ENCODE measurements at regions not wholly inside any gene's neighbourhood (a gene's known extent, or its start where the extent isn't known, plus 50 kb on each side); places are given as distances from the start of the nearest gene placed in this dataset.

DNA sequence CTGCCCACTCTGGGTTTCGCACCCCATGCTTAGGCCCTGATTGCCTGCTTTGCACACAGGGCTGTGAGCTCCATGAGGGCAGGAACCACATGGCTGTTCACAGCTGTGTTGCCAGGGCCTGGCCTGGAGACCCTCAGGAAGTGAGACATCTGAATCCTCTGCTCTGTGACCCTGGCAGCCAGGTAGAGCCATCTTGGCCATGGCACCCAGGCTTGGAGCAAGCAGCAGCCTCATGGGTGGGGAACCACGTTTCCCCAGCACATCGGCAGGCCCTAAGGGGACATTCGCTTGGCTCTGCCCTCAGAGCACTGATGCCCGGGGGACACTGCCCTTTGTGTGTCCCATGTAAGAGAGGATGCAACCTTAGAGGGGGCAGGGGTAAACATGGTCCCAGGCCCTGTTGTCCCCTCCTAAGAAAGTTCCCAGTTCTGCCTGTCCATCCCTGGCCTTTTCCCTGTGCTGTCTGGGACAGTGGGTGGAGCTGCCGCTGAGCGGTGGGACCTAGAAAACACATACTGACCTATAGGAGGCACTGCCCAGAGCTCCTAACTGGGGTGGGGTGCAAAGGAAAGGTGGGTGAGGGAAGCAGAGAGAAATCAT is 144.1 kb upstream of the IER5L start:
- DNase-seq: no peak

DNA sequence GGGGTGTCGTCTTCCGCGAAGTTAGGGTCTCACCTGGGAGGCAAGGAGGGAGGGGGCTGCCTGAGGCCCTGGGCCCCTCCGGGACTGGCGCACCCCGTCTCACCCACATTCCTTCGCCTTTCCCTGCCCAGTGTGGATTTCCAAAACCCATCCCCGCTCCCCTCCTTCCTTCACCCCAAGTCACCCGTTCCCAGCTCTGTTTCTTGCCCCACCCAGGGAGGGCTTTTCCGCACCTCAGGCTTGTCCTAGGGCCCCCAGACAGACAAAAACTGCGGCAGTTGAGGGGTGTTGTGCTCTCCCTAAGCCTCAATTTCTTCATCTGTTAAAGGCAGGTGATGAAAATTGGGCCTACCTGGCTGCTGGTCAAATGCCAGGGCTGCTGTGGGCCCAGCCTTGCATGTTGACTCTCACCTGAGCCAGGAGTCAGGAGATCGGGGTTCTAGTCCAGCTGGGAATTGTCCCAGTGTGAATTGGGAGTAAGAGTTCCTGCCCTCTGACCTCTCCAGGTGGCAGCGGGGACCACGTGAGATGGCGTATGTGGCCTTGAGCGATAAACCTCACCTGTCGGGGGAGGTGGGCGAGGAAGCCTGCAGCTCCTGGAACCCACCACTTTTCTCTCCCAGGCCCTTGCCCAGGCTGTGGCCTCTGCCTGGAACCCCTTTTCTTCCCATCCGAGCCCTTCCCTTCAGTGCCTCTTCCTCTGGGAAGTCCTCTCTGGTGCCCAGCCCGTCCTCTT is 143.4 kb upstream of the IER5L start:
- DNase-seq: no peak

DNA sequence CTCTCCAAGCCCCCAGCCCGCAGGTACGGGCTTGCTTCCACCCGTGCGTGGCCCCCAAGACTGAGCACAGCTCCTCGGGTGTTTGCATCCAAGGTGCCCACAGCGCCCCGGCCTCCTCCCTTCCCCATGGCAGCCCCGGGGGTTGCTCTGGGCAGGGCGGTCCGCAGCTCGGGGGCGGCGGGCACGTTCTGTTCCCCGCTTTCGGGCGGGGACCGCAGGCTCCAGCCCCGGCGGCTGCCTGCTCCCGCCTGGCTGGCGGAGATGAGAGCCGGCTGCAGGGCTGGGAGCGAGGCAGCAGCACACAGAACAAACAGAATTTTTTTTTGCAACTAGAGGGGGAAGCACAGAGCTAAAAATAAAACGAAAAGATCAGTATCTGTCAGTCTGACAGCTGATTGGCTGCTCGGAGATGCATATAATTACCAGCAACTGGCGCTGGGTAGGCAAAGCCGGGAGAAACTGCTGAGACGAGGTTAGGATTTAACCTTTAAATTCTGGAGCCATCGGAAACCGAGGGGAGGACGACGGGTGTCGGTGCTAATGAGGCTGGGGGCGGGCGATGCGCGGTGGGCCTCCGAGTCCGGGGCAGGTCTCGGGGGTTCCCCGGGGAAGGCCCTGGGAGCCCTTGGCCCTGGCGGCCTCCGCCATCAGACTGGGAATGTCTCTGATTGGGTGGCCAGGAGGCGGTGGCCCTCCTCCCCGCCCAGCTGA is 142.7 kb upstream of the IER5L start:
- peak; percentile 50 for DNase-seq

DNA sequence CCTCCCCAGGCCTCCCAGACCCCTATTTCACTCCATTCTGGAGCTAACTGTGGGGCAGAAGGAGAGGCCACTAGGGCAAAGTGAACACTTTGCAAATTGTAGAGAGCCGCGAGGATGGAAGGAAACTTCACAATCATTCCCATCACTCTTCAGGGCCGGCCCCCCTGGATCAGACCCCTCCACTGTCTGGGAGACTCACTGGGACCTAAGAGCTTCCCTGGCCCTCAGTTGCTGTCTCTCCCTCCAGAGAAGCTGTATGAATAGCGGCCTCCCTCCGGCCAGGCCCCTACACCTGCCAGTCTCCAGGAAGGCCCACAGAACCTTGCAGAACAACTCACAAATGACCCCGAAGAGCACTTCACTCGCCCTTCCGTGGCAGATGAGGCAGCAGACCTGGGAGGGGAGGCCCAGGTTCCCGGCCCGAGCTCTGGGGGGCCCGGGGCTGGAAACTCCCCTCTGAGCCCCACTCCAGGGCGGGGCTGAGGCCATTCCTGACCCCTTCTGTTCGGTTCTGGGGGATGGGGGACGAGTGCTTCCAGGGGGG is 141.9 kb upstream of the IER5L start:
- DNase-seq: peak; percentile 26

DNA sequence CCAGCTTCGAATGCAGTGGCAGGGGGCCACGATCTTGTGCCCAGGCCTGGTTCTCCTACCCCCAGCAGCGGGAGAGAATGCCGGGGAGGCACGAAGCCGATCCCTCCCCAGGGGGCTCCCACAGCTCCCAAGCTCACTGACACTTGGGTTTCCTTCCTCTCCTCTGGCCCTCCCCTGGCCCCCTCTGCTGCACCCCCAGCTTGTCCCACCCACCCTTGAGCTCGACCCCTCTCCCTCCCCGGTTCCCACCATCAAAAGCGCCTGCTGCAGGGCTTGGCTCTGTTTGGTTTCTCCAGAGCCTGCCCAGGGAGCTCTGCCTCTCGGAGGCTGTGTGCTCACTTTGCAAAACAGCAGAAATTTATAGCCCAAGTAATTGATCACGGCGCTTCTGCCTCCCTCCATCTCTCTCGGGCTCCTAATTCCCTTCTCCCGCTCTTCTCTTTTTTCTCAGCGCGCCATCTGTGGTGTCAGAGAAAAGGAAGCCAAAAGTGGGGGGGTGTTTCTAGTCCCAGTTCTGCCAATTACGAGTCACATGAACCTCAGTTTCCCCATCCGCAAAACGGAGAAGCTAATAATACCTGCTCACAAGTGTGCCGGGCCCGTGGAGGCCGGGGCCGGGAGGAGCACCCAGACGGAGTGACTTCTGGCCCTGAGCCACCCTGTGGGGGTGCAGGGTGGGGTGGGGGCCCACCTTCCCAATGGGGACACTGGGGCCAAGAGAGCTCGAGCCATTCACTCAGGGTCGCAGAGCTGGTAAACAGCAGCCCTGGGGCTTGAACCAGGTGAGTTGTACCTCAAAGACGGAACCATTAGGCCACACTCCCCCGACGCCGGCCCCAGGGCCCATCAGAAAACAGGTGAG is 141.2 kb upstream of the IER5L start:
- DNase-seq: peak; percentile 16

DNA sequence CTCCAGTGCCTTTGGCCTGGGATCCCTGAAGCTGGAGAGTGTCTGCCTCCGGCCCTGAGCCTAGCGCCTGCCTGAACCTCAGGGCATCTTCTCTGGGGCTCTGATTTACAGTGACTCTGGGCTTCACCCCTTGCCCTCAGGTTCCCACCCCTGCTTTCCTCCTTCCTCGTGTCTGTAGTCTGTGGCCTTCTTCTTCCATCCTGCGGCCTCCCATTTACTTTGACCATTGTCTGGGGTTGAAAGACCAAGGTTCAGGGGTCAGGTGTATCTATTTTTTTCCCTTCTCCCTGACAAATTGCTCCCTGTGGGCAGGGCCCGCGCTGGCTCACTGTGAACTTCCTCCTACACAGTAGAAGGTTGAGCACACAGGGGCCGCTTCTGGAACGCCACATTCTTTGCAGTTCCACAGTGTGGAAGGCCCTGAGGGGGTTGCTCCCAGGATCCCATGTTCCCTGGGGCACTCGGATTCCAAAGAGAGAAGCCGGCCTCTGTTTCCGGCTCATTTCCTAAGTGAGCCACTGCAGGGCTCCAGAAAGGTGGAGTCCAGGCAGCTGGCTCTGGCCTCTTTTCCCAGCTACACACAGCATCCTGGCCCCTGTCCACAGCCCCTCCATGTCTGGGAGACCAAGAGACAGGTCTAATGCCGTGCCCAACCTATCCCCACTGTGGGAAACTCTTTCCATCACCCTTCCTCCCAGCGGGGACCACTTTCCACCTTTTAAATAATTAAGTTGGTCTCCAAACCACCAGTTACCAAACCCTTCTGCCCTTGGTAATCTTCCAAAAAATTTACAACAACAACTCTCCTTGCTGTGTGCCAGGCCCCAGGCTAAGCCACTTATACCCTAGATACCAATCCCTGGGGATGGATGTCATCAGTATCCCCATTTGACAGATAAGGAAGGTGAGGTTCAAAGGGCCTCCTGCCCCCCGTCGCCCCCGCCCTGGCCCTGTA is 140.3 kb upstream of the IER5L start:
- DNase-seq: peak; percentile 18

DNA sequence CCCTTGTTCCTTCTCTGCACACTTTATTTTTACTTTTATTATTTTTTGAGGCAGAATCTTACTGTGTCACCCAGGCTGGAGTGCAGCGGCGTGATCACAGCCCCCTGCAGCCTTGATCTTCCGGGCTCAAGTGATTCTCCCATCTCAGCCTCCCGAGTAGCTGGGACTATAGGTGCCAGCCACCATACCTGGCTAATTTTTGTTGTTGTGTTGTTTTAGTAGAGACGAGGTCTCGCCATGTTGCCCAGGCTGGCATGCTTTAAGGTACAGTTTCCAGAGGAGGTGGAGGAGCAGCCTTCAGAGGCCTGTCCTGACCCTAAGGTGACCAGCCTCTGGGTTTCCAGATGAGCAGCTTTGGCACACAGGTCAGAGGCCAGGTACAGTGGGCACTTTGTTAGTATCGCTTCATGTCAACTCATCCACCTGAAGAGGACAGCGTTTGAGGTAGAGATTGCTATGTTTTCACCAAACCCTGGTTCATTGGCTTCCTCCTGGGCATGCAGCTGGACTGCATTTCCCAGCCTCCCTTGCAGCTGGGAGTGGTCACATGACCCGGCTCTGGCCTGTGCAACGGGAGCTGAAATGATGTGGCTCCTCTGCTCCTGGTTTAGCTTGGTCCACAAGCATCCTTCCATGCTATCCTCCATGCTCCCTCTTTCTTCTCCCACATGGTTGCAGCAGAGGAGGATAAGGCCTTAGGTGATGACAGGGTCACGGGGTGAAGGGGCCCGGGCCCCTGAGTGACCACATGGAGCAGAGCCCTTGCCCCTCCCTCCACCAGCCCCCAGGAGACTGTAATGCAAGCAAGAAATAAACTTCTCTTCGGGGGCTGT is 139.3 kb upstream of the IER5L start:
- peak; percentile 44 for DNase-seq

DNA sequence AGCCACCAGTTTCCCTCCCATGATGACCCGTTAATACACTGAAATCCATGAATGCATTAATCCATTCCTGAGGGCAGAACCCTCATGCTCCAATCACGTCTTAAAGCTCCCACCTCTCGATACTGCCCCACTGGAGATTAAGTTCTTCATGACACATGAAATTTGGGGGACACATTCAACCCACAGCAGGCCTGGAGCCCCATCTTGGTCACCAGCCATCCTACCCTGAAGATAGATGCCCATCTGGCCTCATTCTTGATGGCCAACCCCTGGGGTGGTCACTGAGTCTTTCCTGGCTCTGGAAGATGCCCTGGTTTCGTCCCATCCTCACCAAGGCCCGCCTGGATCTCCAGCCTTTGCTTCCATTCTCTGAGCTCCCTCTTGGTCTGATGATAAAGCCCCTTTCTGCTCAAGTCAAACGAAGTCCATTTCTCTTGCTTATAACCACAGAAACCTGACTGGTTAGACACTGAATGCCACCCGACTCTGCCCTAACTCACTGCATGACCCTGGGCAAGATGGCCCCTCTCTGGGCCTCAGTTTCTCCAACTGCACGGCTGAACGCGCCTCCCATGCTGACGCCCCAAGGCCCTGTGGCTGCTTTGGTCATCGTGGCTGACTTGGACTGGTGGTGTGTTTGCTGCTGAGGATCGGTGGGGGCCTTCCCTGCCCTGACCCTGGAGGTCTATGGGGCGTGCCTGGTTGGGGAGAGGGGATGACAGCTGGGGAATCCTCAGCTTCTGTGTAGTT is 138.4 kb upstream of the IER5L start:
- peak; percentile 10 for DNase-seq

DNA sequence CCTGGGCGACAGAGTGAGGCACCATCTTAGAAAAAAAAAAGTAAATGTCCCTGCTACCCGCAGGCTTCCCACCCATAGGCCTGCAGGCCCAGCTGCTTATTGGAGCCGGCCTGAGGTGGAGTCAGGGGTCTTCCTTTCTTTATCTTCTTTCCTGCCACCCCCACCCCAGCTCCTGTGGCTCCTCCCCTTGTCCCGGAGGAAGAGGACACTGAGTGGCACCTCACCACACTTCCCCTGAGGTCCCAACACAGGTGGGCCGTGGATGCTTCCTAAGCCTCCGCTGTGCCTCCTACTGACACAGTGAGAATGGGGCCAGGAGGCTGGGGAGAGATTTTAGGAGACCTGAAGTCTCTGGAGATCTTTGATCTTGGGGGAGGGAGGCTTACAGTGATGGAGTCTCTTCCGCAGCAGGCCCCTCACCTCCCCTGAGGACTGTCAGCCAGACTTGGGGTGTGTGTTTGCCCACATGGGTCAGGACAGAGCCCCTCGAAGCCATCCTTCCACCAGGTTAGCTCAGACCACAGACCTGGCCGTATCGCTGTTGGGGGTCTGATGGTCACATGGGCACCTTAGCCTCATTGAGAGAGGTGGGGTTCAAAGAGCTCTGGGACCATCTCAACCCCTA is 135.4 kb upstream of the IER5L start:
- DNase-seq: peak; percentile 11

DNA sequence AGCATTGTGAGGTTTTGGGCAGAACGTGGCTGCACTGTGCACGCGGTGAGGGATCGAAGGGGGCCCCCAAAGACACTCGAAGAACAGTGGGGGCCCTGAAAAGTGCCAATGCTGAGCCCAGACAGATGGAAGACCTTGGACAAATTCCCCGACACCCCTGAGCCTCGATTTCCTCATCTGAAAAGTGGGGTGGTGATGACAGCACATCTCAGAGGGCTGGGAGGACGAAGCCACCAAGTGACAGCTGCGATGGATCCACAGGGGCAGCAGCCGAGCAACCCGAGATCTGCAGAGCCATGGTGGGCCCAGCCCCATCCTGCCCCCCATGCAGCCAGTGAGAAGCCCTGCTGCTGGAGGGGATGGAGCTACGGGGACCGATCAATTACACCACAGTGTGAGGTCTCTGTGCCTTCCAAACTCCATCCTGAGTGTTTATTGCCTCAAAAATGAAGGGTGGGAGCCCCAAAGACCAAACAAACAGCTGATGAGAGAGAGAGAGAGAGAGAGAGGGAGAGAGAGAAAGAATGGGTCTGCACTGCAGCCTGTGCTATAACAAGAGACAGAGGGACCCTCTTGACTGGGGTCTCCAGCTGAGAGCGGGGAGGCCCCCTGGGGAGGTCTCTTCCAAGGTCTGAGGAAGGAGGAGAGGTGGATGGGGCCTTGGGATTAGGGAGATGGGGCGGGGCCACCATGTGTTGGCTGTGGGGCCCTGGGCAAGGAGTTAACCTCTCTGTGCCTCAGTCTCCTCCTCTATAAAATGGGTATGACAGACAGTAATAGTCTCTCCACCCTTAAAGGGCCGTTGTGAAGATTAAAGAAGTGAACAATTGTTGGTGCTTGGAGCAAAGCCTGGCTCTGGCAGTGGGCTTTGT is 134.4 kb upstream of the IER5L start:
- DNase-seq: no peak

DNA sequence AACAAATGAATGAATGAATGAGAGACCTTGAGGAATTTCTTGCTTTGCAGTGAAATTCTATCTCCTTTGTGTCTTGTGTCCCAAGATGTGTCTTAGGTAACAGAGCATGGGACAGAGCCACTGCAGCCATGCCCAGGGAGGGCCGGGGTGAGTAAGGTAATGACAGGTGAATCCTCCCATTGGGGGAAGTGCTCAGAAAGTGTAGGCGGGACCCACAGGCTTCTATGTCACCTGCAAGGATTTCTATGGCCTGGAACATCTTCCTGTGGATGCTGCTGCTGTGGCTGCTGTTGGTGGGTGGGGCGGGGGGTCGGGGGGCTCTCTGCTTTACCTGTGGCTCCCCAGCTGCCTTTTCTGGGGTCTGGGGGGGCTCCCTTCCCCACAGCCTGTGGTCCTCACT is 133.6 kb upstream of the IER5L start:
- peak; percentile 15 for DNase-seq

DNA sequence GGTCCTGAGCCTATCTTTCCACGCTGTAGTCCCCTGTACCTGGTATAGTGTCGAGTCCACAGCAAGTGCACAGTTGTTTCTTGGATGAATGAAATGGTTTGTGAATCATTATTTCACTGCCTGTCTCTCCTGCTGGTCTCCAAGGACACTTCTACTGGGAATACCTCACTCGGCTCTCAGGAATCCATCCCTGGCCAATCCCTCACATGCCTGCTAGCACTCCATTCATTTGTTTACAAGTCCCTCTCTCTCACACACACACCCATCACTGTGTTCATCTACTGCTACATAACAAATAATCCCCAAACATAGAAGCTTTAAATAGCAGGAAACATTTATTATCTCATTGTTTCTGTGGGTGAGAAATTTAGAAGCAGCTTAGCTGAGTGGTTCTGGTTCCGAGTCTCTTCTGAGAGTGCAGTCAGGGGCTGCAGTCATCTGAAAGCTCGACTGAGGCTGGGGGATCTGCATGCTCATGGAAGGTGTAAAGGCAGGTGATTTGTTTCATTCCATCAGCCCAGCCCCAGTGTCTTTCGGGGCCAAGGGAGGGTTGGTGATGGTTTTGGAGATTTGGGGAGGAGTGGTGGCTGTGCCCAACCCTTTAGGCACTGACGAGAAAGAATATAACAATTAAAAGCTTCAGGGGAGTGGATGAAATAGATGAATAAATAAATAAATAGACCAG is 132.7 kb upstream of the IER5L start:
- no peak for DNase-seq

DNA sequence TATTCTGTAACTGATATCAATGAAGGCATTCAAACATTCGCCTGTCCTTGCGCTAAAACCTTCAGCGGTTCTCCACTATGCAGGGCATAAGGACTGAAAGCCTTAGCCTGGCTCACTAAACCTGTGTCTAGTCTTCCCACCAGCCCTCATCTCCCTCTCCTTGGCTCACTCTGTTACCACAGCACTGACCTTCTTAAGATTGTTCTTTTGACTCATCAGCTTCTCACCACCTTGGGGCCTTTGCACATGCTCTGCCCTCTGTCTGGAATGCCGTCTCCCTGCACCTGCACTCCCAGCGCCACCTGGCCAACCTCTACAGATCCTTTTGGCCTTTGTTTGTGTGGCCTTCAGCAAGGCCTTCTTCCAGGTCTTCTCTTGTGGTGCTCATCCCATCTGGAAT is 131.8 kb upstream of the IER5L start:
- peak; percentile 5 for DNase-seq

DNA sequence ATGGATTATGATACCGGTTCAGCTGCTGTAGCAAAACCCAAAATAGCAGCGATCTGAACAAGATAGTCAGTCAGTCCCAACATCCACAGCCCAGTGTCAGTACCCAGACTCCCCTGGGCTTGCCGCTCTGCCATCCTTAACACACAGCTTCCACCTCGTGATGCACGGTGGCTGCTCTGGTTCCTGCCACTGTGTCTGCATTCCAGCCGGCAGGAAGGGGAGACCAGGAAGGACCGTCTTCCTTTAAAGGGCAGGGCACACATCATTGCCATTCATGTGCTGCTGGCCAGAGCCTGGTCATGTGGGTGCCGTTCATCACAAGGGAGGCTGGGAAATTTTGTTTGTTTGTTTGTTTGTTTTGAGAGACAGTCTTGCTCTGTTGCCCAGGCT is 131.0 kb upstream of the IER5L start:
- DNase-seq: peak; percentile 12

DNA sequence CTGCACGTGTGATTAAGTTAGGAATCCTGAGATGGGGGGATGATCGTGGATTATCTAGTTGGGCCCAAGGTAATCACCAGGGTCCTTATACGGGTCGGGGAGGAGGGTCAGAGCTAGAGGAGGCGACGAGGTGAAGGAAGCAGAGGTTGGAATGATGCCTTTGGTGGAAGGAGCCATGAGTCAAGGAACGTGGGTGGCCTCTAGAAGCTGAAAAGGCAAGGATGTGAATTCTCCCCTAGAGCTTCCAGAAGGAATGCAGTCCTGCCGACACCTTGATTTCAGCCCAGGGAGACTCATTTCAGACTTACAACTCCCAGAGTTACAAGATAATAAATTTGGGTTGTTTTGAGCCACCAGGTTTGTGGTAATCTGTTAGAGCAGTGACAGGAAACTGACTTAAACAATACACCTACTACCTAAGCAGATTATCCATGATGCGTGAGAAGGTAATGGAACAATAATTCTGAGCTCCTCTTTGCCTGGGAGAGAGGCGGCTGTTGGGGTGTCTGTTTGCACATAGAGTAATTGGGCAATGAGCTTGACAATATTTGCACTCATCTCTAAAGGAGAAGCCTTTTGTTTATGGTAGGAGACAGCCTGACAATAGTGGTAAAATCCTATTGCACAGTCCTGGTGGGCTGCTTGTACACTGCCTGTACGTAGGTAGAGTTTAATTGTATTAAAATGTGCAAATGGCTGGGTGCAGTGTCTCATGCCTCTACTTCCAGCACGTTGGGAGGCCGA is 129.3 kb upstream of the IER5L start:
- peak; percentile 17 for DNase-seq

DNA sequence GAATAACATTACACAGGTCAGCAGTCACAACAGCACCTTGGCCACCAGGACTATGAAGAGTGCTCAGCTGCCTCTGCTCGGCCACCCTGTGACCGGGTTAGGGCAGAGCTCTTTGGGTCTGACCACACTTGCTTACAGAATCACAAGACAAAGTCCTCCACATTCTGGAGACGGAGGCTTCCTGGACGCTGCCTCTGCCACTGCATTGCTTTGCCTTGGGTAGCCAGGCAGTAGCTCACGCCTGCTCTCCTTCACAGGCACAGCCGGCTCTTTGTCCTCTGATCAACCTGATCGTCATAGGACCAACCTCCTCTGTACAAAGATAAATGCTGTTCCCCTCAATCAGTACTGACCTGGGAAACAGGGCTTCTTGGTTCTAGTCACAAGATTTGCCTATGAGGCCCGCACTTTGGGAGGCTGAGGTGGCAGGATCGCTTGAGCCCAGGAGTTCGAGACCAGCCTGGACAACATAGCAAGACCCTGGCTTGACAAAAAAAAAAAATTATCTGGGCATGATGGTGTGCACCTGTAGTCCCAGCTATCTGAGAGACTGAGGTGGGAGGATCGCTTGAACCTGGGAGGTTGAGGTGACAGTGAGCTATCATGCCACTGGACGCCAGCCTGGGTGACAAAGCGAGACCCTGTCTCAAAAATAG is 128.4 kb upstream of the IER5L start:
- no peak for DNase-seq

DNA sequence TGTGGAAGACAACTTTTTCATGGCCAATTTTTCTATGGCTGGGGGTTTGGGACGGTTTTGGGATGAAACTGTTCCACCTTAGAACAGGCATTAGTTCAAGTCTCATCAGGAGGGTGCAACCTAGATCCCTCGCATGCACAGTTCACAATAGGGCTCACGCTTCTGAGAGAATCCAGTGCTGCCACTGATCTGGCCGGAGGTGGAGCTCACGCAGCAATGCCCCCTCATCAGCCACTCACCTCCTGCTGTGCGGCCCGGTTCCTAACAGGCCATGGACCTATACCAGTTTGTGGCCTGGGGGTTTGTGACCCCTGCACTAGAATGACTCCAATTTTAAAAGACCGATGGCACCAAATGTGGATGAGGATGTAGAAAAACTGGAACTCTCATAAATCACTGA is 127.2 kb upstream of the IER5L start:
- peak; percentile 11 for DNase-seq

All from stimulated activated CD8-positive, alpha-beta memory T cell treated with anti-CD3 and anti-CD28 coated beads, Interleukin-4, amount 100 ng/mL, for 48 hours (primary cell).